ENCODE measurements at regions not wholly inside any gene's neighbourhood (a gene's known extent, or its start where the extent isn't known, plus 50 kb on each side); places are given as distances from the start of the nearest gene placed in this dataset.
"Not testable (repeated sequence)": the region's sequence is repeated elsewhere in the genome, so short reads cannot be mapped to it uniquely, and the experiment has no call there.

- not testable (repeated sequence) for TF ChIP-seq CTCF (IDR thresholded peaks at IDR 0.05); EZH2 (IDR thresholded peaks at IDR 0.05; ENCODE audit: borderline replicate concordance, insufficient read depth, low read depth, low read length, poor library complexity, severe bottlenecking)
Measured at GRCh38 chr3:153570481-153570880, 408.5 kb downstream of the RAP2B start.
